ENCODE measurements at regions not wholly inside any gene's neighbourhood (a gene's known extent, or its start where the extent isn't known, plus 50 kb on each side); places are given as distances from the start of the nearest gene placed in this dataset.

DNA sequence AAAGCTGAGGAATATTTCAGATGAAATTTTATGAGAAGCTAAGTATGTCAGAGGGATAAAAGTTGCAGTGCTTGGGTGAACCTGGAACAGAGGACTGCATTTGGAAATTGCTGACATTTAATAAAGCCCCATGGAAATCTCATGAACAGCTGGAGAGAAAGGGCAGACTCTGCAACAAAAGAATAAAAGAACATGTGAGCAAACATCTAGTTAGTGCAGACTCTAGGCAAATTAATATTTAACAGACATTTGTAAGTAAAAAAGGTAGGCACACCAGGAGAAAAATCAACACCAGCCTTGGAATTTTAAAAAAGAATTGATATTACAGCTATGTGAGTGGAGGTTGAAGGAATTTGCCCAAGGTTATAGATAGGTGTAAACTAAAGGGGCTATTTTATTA, 114.6 kb upstream of the PUDP start:
- no peak overlapping the region for H3K4me3 ChIP-seq (ENCODE audit: control insufficient read depth in 1 of 2, extremely low read depth in 1 of 2, low read length in 1 of 2)
- Mint-ChIP-seq H3K27ac (no peak overlapping the region), H3K36me3 (peaks cover 34% of the 10 kb centered on the region), H3K4me1 (no peaks in the 10 kb centered on the region), H3K9me3 (no peaks in the 10 kb centered on the region), H3K4me3 (no peak overlapping the region), H3K27me3 (no peaks in the 10 kb centered on the region)
- H3K9me3 ChIP-seq: no peaks in the 10 kb centered on the region
- DNase-seq: no peak
- ChIA-PET POLR2A (no interaction called here), CTCF (no interaction called here)
- H3K4me1 ChIP-seq (ENCODE audit: control insufficient read depth in 1 of 2, extremely low read depth in 1 of 2, insufficient read depth in 2 of 2, low read length in 2 of 2): no peaks in the 10 kb centered on the region
- no peak for ATAC-seq (replicated peaks in 1 of 4)
- no peaks in the 10 kb centered on the region for H3K27me3 ChIP-seq (replicated peaks in 1 of 2; ENCODE audit: control insufficient read depth in 2 of 2, extremely low read depth in 1 of 2, insufficient read depth in 2 of 2, low read length in 1 of 2)
- H3K36me3 ChIP-seq (ENCODE audit: control insufficient read depth in 2 of 2, extremely low read depth in 1 of 2, insufficient read depth in 1 of 2, low read length in 1 of 2): no peaks in the 10 kb centered on the region
- no peak overlapping the region for H3K27ac ChIP-seq (ENCODE audit: low read length)

DNA sequence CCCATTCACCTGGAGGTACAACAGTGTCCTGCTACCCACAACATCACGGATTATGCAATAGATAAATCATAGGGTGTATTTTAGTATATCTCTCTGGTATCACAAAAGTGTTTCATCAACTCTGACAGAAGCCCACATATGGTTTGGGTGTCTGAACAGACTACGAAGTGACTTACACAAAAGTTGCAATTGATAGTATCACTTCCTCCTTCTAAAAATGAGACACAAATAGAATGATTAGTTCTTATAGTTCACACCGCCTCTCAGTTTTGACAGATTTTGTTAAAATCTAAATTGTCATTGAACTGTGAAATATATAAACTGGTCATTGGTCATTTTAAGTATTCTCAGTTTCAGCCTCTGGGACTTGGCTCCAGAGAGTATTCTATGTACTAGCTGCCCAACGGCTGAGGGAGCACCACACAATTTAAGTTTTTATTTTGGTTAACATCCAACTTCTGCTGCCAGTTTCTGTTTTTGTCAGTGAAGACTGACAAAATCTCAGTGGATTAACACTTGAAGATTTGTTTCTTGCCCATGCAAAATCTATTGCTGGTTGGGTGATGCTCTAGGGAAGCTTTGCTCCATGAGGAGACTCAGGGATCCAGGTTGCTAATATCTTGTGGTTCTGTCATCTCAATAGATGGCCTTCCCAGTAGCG, 113.8 kb upstream of the PUDP start:
- H3K4me1 Mint-ChIP-seq: no peaks in the 10 kb centered on the region
- peaks cover 40% of the 10 kb centered on the region for H3K36me3 Mint-ChIP-seq
- no peak overlapping the region for H3K4me3 ChIP-seq (ENCODE audit: control insufficient read depth in 1 of 2, extremely low read depth in 1 of 2, low read length in 1 of 2)
- no peaks in the 10 kb centered on the region for H3K27me3 ChIP-seq (replicated peaks in 1 of 2; ENCODE audit: control insufficient read depth in 2 of 2, extremely low read depth in 1 of 2, insufficient read depth in 2 of 2, low read length in 1 of 2)
- ATAC-seq (replicated peaks in 1 of 4): no peak
- no peak overlapping the region for H3K27ac ChIP-seq (ENCODE audit: low read length)
- ChIA-PET CTCF (no interaction called here), POLR2A (no interaction called here)
- H3K4me1 ChIP-seq (ENCODE audit: control insufficient read depth in 1 of 2, extremely low read depth in 1 of 2, insufficient read depth in 2 of 2, low read length in 2 of 2): no peaks in the 10 kb centered on the region
- no CpG with 5 or more reads among the region's 5 CpGs for WGBS (ENCODE audit: insufficient coverage)
- DNase-seq: no peak
- no peaks in the 10 kb centered on the region for H3K9me3 ChIP-seq
- no peaks in the 10 kb centered on the region for H3K9me3 Mint-ChIP-seq
- H3K27ac Mint-ChIP-seq: no peak overlapping the region
- H3K4me3 Mint-ChIP-seq: no peak overlapping the region
- no peaks in the 10 kb centered on the region for H3K27me3 Mint-ChIP-seq
- no peaks in the 10 kb centered on the region for H3K36me3 ChIP-seq (ENCODE audit: control insufficient read depth in 2 of 2, extremely low read depth in 1 of 2, insufficient read depth in 1 of 2, low read length in 1 of 2)

DNA sequence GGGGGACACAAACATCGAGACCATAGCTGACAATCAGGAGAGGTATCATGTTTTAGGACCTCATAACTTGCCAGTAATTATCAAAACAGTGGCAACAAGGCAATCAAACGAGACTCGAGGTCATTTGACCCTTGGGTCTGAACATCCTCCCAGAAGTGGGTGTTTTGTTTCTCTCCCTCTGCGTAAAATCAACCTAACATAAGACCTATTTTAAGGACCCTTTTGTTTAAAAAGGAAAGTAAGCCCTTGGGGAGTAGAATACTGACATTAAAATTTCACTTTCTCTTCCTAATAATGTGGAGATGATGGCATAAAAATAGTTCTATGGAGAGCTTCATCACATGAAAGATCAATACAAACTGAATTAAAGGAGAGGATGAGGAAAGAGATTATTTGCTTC, 106.2 kb upstream of the PUDP start:
- Mint-ChIP-seq H3K4me1 (peaks cover 0 to 3% (median 0%) of the 10 kb centered on the region in 3 donors), H3K4me3 (no peak overlapping the region), H3K27me3 (no peaks in the 10 kb centered on the region), H3K36me3 (peaks cover 45% of the 10 kb centered on the region), H3K27ac (no peak overlapping the region), H3K9me3 (peaks cover 0 to 14% (median 5%) of the 10 kb centered on the region in 3 donors)
- ChIA-PET CTCF (interaction anchor here in 1 of 2 donors (0.6 kb wide), 1 partner anchor 15 kb away, joined by 5 read pairs; no protein-coding TSS in a partner anchor), POLR2A (no interaction called here)
- Histone ChIP-seq H3K27ac (ENCODE audit: low read length) (no peak overlapping the region), H3K9me3 (no peaks in the 10 kb centered on the region), H3K4me3 (ENCODE audit: control insufficient read depth in 1 of 2, extremely low read depth in 1 of 2, low read length in 1 of 2) (no peak overlapping the region), H3K4me1 (ENCODE audit: control insufficient read depth in 1 of 2, extremely low read depth in 1 of 2, insufficient read depth in 2 of 2, low read length in 2 of 2) (no peaks in the 10 kb centered on the region), H3K27me3 (replicated peaks in 1 of 2; ENCODE audit: control insufficient read depth in 2 of 2, extremely low read depth in 1 of 2, insufficient read depth in 2 of 2, low read length in 1 of 2) (no peaks in the 10 kb centered on the region), H3K36me3 (ENCODE audit: control insufficient read depth in 2 of 2, extremely low read depth in 1 of 2, insufficient read depth in 1 of 2, low read length in 1 of 2) (no peaks in the 10 kb centered on the region)
- DNase-seq: no peak
- ATAC-seq (replicated peaks in 1 of 4): no peak
- WGBS (ENCODE audit: insufficient coverage): no CpG with 5 or more reads among the region's 4 CpGs

DNA sequence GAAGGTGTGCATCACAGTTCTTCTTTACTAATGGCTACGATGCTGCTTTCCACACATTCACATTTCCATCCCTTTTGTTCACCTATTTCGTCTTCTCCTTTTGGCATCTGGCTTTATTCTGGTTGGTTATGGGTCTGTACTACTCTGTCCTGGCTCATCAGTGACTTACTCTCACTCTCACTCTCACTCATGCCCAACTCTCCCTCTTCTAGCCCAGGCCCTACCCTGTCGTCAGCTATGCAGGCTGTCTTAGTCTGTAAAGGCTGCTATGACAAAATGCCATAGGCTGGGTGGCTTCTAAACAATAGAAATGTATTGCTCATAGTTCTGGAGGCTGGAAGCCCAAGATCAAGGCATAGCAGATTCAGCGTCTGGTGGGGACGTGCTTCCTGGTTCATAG, 105.6 kb upstream of the PUDP start:
- no peaks in the 10 kb centered on the region for H3K4me1 ChIP-seq (ENCODE audit: control insufficient read depth in 1 of 2, extremely low read depth in 1 of 2, insufficient read depth in 2 of 2, low read length in 2 of 2)
- Mint-ChIP-seq H3K36me3 (peaks cover 40% of the 10 kb centered on the region), H3K4me3 (no peak overlapping the region), H3K27ac (no peak overlapping the region), H3K4me1 (peaks cover 0 to 3% (median 0%) of the 10 kb centered on the region in 3 donors), H3K9me3 (peaks cover 3 to 17% (median 5%) of the 10 kb centered on the region in 3 donors), H3K27me3 (no peaks in the 10 kb centered on the region)
- H3K36me3 ChIP-seq (ENCODE audit: control insufficient read depth in 2 of 2, extremely low read depth in 1 of 2, insufficient read depth in 1 of 2, low read length in 1 of 2): no peaks in the 10 kb centered on the region
- H3K27me3 ChIP-seq (replicated peaks in 1 of 2; ENCODE audit: control insufficient read depth in 2 of 2, extremely low read depth in 1 of 2, insufficient read depth in 2 of 2, low read length in 1 of 2): no peaks in the 10 kb centered on the region
- ATAC-seq (replicated peaks in 1 of 4) (no peak), DNase-seq (no peak)
- no CpG with 5 or more reads among the region's 5 CpGs for WGBS (ENCODE audit: insufficient coverage)
- H3K4me3 ChIP-seq (ENCODE audit: control insufficient read depth in 1 of 2, extremely low read depth in 1 of 2, low read length in 1 of 2): no peak overlapping the region
- ChIA-PET CTCF (no interaction called here), POLR2A (no interaction called here)
- no peaks in the 10 kb centered on the region for H3K9me3 ChIP-seq
- H3K27ac ChIP-seq (ENCODE audit: low read length): no peak overlapping the region

DNA sequence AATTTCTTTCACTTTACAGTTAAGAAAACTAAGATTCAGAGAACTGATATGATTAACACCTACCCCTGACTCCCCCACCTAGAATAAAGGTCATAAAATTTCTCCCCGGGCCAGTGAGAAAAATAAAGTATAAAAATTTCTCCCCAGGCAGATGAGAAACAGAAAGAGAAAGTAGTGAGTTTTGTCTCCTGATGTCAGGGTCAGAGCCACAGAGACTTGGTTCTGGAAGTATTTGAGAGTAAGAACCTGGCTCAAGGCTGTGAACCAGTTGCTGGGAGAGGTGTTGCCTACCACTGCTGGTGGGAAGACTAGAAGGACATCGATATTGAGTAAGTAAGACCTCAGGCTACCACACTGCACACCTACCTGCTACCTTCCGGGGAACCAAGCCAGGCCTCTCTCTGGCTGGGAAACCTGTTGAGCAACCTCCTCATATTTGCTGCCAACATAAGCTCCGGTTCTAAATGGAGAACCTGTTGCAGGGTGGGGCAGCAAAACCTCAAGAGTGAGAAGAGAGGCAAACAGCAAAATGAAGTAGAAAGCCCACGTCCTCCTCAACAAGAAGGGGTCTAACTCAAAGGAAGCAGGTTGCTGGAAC, 104.2 kb upstream of the PUDP start:
- H3K4me3 Mint-ChIP-seq: no peak overlapping the region
- ATAC-seq (replicated peaks in 1 of 4) (no peak), DNase-seq (no peak)
- H3K9me3 ChIP-seq: no peaks in the 10 kb centered on the region
- H3K27me3 Mint-ChIP-seq: no peaks in the 10 kb centered on the region
- no peaks in the 10 kb centered on the region for H3K36me3 ChIP-seq (ENCODE audit: control insufficient read depth in 2 of 2, extremely low read depth in 1 of 2, insufficient read depth in 1 of 2, low read length in 1 of 2)
- peaks cover 0 to 3% (median 0%) of the 10 kb centered on the region in 3 donors for H3K4me1 Mint-ChIP-seq
- no peaks in the 10 kb centered on the region for H3K27me3 ChIP-seq (replicated peaks in 1 of 2; ENCODE audit: control insufficient read depth in 2 of 2, extremely low read depth in 1 of 2, insufficient read depth in 2 of 2, low read length in 1 of 2)
- no peaks in the 10 kb centered on the region for H3K4me1 ChIP-seq (ENCODE audit: control insufficient read depth in 1 of 2, extremely low read depth in 1 of 2, insufficient read depth in 2 of 2, low read length in 2 of 2)
- WGBS (ENCODE audit: insufficient coverage): no CpG with 5 or more reads among the region's 5 CpGs
- H3K27ac Mint-ChIP-seq: no peak overlapping the region
- H3K27ac ChIP-seq (ENCODE audit: low read length): no peak overlapping the region
- H3K9me3 Mint-ChIP-seq: peaks cover 3 to 17% (median 5%) of the 10 kb centered on the region in 3 donors
- ChIA-PET POLR2A (no interaction called here), CTCF (no interaction called here)
- no peak overlapping the region for H3K4me3 ChIP-seq (ENCODE audit: control insufficient read depth in 1 of 2, extremely low read depth in 1 of 2, low read length in 1 of 2)
- H3K36me3 Mint-ChIP-seq: peaks cover 29% of the 10 kb centered on the region

DNA sequence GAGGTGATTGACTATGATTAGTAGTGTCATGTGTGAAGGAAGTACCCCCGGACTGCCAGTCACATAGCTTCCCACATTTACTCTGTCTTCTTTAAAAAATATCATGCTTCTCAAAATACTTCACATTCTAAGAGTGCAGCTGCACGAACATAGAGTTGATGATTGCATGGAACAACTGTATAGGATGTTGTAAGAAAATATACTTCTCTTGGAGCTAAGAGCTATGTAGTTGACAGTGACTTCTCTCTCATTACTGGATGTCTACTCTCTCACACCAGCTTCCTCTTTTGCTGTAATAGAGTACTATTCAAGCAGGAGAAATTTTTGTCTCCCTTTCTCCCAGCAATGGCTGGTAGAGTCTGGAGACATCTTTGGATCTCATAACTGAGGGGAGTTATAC, 99.4 kb upstream of the PUDP start:
- Mint-ChIP-seq H3K9me3 (peaks cover 3 to 6% (median 3%) of the 10 kb centered on the region in 3 donors), H3K27me3 (no peaks in the 10 kb centered on the region), H3K36me3 (no peaks in the 10 kb centered on the region), H3K4me1 (no peaks in the 10 kb centered on the region), H3K27ac (no peak overlapping the region), H3K4me3 (no peak overlapping the region)
- POLR2A ChIA-PET: no interaction called here
- DNase-seq (no peak), ATAC-seq (replicated peaks in 1 of 4) (no peak)
- Histone ChIP-seq H3K27me3 (replicated peaks in 1 of 2; ENCODE audit: control insufficient read depth in 2 of 2, extremely low read depth in 1 of 2, insufficient read depth in 2 of 2, low read length in 1 of 2) (no peaks in the 10 kb centered on the region), H3K4me1 (ENCODE audit: control insufficient read depth in 1 of 2, extremely low read depth in 1 of 2, insufficient read depth in 2 of 2, low read length in 2 of 2) (no peaks in the 10 kb centered on the region), H3K9me3 (no peaks in the 10 kb centered on the region), H3K4me3 (ENCODE audit: control insufficient read depth in 1 of 2, extremely low read depth in 1 of 2, low read length in 1 of 2) (no peak overlapping the region), H3K27ac (ENCODE audit: low read length) (no peak overlapping the region), H3K36me3 (ENCODE audit: control insufficient read depth in 2 of 2, extremely low read depth in 1 of 2, insufficient read depth in 1 of 2, low read length in 1 of 2) (no peaks in the 10 kb centered on the region)
- CTCF ChIA-PET: interaction anchor here (0.5 to 1.0 kb wide), 2 partner anchors 25 to 183 kb away, joined by 4 to 6 read pairs; no protein-coding TSS in a partner anchor
- WGBS (ENCODE audit: insufficient coverage): no CpG with 5 or more reads among the region's 2 CpGs

All from T-cell (primary cell).